ENCODE measurements at regions not wholly inside any gene's neighbourhood (a gene's known extent, or its start where the extent isn't known, plus 50 kb on each side); places are given as distances from the start of the nearest gene placed in this dataset.

DNA sequence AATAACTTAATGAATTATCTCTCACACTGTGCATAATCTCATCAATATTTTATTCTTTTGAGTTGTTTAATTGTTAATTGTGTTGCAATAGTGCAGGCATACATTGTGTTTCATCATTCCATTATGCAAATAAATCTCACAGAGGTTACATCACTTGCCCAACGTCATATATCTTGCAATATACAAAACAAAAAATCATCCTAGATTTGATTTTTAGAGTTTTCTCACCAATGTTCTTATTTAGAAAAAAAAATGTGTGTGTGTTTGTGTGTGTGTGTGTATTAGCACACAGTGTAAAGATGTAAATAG, 662.5 kb upstream of the GBE1 start:
- TF ChIP-seq, protein P1, sequence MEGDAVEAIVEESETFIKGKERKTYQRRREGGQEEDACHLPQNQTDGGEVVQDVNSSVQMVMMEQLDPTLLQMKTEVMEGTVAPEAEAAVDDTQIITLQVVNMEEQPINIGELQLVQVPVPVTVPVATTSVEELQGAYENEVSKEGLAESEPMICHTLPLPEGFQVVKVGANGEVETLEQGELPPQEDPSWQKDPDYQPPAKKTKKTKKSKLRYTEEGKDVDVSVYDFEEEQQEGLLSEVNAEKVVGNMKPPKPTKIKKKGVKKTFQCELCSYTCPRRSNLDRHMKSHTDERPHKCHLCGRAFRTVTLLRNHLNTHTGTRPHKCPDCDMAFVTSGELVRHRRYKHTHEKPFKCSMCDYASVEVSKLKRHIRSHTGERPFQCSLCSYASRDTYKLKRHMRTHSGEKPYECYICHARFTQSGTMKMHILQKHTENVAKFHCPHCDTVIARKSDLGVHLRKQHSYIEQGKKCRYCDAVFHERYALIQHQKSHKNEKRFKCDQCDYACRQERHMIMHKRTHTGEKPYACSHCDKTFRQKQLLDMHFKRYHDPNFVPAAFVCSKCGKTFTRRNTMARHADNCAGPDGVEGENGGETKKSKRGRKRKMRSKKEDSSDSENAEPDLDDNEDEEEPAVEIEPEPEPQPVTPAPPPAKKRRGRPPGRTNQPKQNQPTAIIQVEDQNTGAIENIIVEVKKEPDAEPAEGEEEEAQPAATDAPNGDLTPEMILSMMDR (IDR thresholded peaks at IDR 0.05): no peak
- TF ChIP-seq EP300 (IDR thresholded peaks at IDR 0.05): no peak
- TF ChIP-seq POLR2AphosphoS5 (IDR thresholded peaks at IDR 0.05): no peak
- TF ChIP-seq POLR2A (IDR thresholded peaks at IDR 0.05): no peak

All from upper lobe of left lung (tissue), 4 donors.